Smooth muscle cell (in vitro differentiated cells): ENCODE measurements at regions not wholly inside any gene's neighbourhood (a gene's known extent, or its start where the extent isn't known, plus 50 kb on each side); places are given as distances from the start of the nearest gene placed in this dataset.

Source experiments
- DNase-seq: peaks from one replicate; lab custom pipeline; 2025; ENCODE audit not compliant: unreplicated experiment; lab: John Stamatoyannopoulos, UW
- H2AFZ ChIP-seq: fragments of 200-600 bp; sonication (generic); 2 replicates; pipeline ENCODE4 v1.6.0; 2016; ENCODE audit warnings: antibody characterized with exemption, low read depth, mild to moderate bottlenecking
- H3F3A ChIP-seq: fragments of 200-600 bp; sonication (generic); 2 replicates; pipeline ENCODE4 v1.6.0; 2017; ENCODE audit warnings: antibody characterized with exemption, low read depth
- H3K27ac ChIP-seq: fragments of 200-600 bp; sonication (generic); 2 replicates; pipeline ENCODE4 v1.5.1; 2016; ENCODE audit warnings: low read depth, mild to moderate bottlenecking
- H3K27me3 ChIP-seq: fragments of 200-600 bp; sonication (generic); 2 replicates; pipeline ENCODE4 v1.6.1; 2016; ENCODE audit warnings: low read depth, mild to moderate bottlenecking
- H3K36me3 ChIP-seq: fragments of 200-600 bp; sonication (generic); 2 replicates; pipeline ENCODE4 v1.5.1; 2016; ENCODE audit warnings: low read depth
- H3K4me1 ChIP-seq: fragments of 200-600 bp; sonication (generic); 2 replicates; pipeline ENCODE4 v1.5.1; 2016; ENCODE audit warnings: low read depth
- H3K4me2 ChIP-seq: fragments of 200-600 bp; sonication (generic); 2 replicates; pipeline ENCODE4 v1.6.0; 2016; ENCODE audit warnings: mild to moderate bottlenecking
- H3K4me3 ChIP-seq: fragments of 200-600 bp; sonication (generic); 2 replicates; pipeline ENCODE4 v1.5.1; 2016; ENCODE audit warnings: mild to moderate bottlenecking
- H3K79me2 ChIP-seq: fragments of 200-600 bp; sonication (generic); 2 replicates; pipeline ENCODE4 v1.6.0; 2016; ENCODE audit warnings: low read depth, mild to moderate bottlenecking
- H3K9ac ChIP-seq: fragments of 200-600 bp; sonication (generic); 2 replicates; pipeline ENCODE4 v1.6.0; 2016; ENCODE audit warnings: low read depth
- H3K9me3 ChIP-seq: fragments of 200-600 bp; sonication (generic); replicated peaks from 2 replicates; pipeline ENCODE4 v1.5.1; 2016; ENCODE audit warnings: low read depth
- H4K20me1 ChIP-seq: fragments of 200-600 bp; sonication (generic); 2 replicates; pipeline ENCODE4 v1.6.0; 2016; ENCODE audit warnings: low read depth
- WGBS: methylation state at CpG from one replicate; pipeline ENCODE4 v1.1.7; 2016; ENCODE audit warnings: low lambda C conversion rate; 5-methylcytosine and 5-hydroxymethylcytosine counted together
- TF ChIP-seq, protein P1 (sequence below): fragments of 200-600 bp; sonication (generic); IDR thresholded peaks from 2 replicates; pipeline ENCODE4 v1.5.1; 2017; ENCODE audit warnings: borderline replicate concordance, mild to moderate bottlenecking, antibody characterized with exemption; ENCODE audit not compliant: insufficient read depth, poor library complexity, severe bottlenecking

DNA sequence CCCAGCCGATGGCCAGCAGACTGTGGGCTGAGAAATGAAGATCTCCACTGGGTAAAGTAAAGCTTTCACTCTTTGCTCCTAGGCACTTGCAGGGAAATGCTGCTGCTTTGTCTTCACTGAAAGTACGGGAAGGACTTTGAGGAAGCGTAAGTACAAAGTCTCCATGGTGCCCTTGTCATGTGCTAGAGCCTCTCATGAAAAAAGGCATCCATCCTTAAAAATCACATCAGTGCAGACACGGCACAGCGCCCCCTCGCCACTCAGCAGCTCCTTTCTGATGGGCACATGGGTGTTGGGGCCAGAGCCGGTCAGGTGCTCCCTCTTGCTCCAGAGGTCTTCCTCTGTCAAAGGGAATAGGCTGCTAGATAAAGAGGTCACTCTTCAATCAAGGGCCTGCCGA lies 87.8 kb upstream of the CALM2 start:
- WGBS: 74% methylated on average over 8 of the region's 8 CpGs
- no peaks in the 10 kb centered on the region for H3K79me2 ChIP-seq
- H2AFZ ChIP-seq: no peak overlapping the region

GRCh38 chr2:47262657-47263056 lies 86.3 kb upstream of the CALM2 start:
- 93% methylated on average over 5 of the region's 5 CpGs for WGBS
- DNase-seq: no peak
- TF ChIP-seq, protein P1, sequence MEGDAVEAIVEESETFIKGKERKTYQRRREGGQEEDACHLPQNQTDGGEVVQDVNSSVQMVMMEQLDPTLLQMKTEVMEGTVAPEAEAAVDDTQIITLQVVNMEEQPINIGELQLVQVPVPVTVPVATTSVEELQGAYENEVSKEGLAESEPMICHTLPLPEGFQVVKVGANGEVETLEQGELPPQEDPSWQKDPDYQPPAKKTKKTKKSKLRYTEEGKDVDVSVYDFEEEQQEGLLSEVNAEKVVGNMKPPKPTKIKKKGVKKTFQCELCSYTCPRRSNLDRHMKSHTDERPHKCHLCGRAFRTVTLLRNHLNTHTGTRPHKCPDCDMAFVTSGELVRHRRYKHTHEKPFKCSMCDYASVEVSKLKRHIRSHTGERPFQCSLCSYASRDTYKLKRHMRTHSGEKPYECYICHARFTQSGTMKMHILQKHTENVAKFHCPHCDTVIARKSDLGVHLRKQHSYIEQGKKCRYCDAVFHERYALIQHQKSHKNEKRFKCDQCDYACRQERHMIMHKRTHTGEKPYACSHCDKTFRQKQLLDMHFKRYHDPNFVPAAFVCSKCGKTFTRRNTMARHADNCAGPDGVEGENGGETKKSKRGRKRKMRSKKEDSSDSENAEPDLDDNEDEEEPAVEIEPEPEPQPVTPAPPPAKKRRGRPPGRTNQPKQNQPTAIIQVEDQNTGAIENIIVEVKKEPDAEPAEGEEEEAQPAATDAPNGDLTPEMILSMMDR: no peak
- no peak overlapping the region for H3K4me2 ChIP-seq
- no peak overlapping the region for H2AFZ ChIP-seq
- no peaks in the 10 kb centered on the region for H3K36me3 ChIP-seq
- H3K4me1 ChIP-seq: peaks cover 4% of the 10 kb centered on the region
- H3K4me3 ChIP-seq: no peak overlapping the region
- H3F3A ChIP-seq: peaks cover 3% of the 10 kb centered on the region
- no peaks in the 10 kb centered on the region for H3K79me2 ChIP-seq
- H4K20me1 ChIP-seq: no peaks in the 10 kb centered on the region
- no peaks in the 10 kb centered on the region for H3K9me3 ChIP-seq
- H3K27me3 ChIP-seq: no peaks in the 10 kb centered on the region
- H3K9ac ChIP-seq: no peak overlapping the region
- no peak overlapping the region for H3K27ac ChIP-seq

More for the DNA sequence above, 87.8 kb upstream of the CALM2 start:
- H3F3A ChIP-seq: peaks cover 3% of the 10 kb centered on the region
- H3K4me1 ChIP-seq: peaks cover 4% of the 10 kb centered on the region
- H3K27ac ChIP-seq: no peak overlapping the region
- no peak overlapping the region for H3K9ac ChIP-seq
- TF ChIP-seq, protein P1: no peak
- H4K20me1 ChIP-seq: no peaks in the 10 kb centered on the region
- no peak overlapping the region for H3K4me3 ChIP-seq
- no peaks in the 10 kb centered on the region for H3K27me3 ChIP-seq
- DNase-seq: no peak
- no peaks in the 10 kb centered on the region for H3K9me3 ChIP-seq
- H3K36me3 ChIP-seq: no peaks in the 10 kb centered on the region
- no peak overlapping the region for H3K4me2 ChIP-seq

- Histone ChIP-seq H3K4me1 (peaks cover 16% of the 10 kb centered on the region), H2AFZ (no peak overlapping the region), H3K9me3 (no peaks in the 10 kb centered on the region), H3K27ac (no peak overlapping the region), H3K27me3 (no peaks in the 10 kb centered on the region), H3K4me3 (no peak overlapping the region), H4K20me1 (no peaks in the 10 kb centered on the region), H3K79me2 (no peaks in the 10 kb centered on the region), H3K36me3 (no peaks in the 10 kb centered on the region), H3K4me2 (no peak overlapping the region), H3F3A (peaks cover 3% of the 10 kb centered on the region), H3K9ac (no peak overlapping the region)
- WGBS: 60% methylated on average over 3 of the region's 3 CpGs
- TF ChIP-seq, protein P1: no peak
- no peak for DNase-seq
Measured at GRCh38 chr2:47260971-47261370, 84.7 kb upstream of the CALM2 start.

DNA sequence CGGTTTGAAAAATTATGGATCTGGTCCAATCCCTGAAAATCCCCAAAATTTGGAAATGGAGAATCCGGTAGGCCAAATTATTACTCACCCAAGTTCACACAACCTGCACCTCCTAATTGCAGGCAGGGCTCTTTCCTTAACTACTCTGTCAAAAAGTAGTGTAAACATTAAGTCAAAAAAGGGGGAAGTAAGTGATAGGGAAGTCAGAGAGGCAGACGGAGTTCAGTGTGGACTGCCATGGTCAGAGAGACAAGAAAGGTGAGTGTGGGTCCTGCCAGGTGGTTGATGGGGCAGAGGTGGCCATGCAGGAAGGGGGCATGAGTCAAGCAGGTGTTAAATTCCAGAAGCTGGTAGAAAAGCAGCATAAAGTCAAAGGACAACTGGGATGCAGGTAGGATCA lies 83.5 kb upstream of the CALM2 start:
- Histone ChIP-seq H3K36me3 (no peaks in the 10 kb centered on the region), H3K27me3 (no peaks in the 10 kb centered on the region), H3F3A (no peaks in the 10 kb centered on the region), H3K9ac (no peak overlapping the region), H3K27ac (no peak overlapping the region), H2AFZ (no peak overlapping the region), H3K4me1 (peaks cover 11% of the 10 kb centered on the region), H3K9me3 (no peaks in the 10 kb centered on the region), H3K79me2 (no peaks in the 10 kb centered on the region), H3K4me2 (no peak overlapping the region), H4K20me1 (no peaks in the 10 kb centered on the region), H3K4me3 (no peak overlapping the region)
- TF ChIP-seq, protein P1: no peak
- 91% methylated on average over 3 of the region's 3 CpGs for WGBS
- no peak for DNase-seq
